Kidney (tissue), 13 donors: ENCODE measurements at regions not wholly inside any gene's neighbourhood (a gene's known extent, or its start where the extent isn't known, plus 50 kb on each side); places are given as distances from the start of the nearest gene placed in this dataset.

ENCODE experiments used
- DNase-seq, 5 donors: peaks; one replicate each; pipeline ENCODE4 v3.0.0-alpha.2; 2013 to 2020
- FAIRE-seq: peaks from 2 replicates; lab custom pipeline; 2012; peaks lifted over from hg19 to GRCh38; lab: Jason Lieb, UNC
- H3K27ac ChIP-seq, 2 donors: one replicate each; pipeline ENCODE4 v1.7.0; 2013; ENCODE audit warnings: low read depth in 2 of 2, low read length in 2 of 2, inconsistent platforms in 1 of 2
- H3K27me3 ChIP-seq: one replicate; pipeline ENCODE4 v1.7.1; 2013; ENCODE audit warnings: low read length, inconsistent platforms; ENCODE audit not compliant: control insufficient read depth, insufficient read depth
- H3K36me3 ChIP-seq, 3 donors: one replicate each; pipeline versions ENCODE4 v1.7.0 to v1.7.1; 2013; ENCODE audit warnings: low read length in 3 of 3, control low read depth in 1 of 3, inconsistent platforms in 1 of 3; ENCODE audit not compliant: insufficient read depth in 3 of 3, control insufficient read depth in 2 of 3
- H3K4me1 ChIP-seq, 3 donors: one replicate each; pipeline versions ENCODE4 v1.7.0 to v1.7.1; 2013; ENCODE audit warnings: low read length in 3 of 3, inconsistent platforms in 1 of 3, low read depth in 1 of 3; ENCODE audit not compliant: control insufficient read depth in 2 of 3, insufficient read depth in 2 of 3
- H3K4me3 ChIP-seq, 3 donors: one replicate each; pipeline versions ENCODE4 v1.7.0 to v1.8.1; 2013; ENCODE audit warnings: low read length in 3 of 3, control low read depth in 1 of 3, inconsistent platforms in 1 of 3
- H3K9ac ChIP-seq, 3 donors: one replicate each; pipeline versions ENCODE4 v1.7.0 to v1.7.1; 2013; ENCODE audit warnings: low read length in 3 of 3, control low read depth in 1 of 3, inconsistent platforms in 1 of 3
- H3K9me3 ChIP-seq, 3 donors: one replicate each; pipeline versions ENCODE4 v1.7.0 to v1.7.1; 2013; ENCODE audit warnings: low read length in 3 of 3, control low read depth in 1 of 3, inconsistent platforms in 1 of 3; ENCODE audit not compliant: control insufficient read depth in 2 of 3, insufficient read depth in 1 of 3
- CTCF ChIP-seq: IDR thresholded peaks from 3 replicates; pipeline ENCODE4 v1.5.1; 2012; ENCODE audit warnings: mild to moderate bottlenecking, moderate library complexity, borderline replicate concordance; ENCODE audit not compliant: insufficient read depth; ENCODE audit errors: extremely low read depth
- intact Hi-C: fragments of 100-400 bp; cut with DNase I; formaldehyde crosslinking; loops from one replicate; pipeline ENCODE4 v1.11.1; 2022
- donor health status: control.
- donor health status: control.
- donor health status: control.
- donor health status: control.
- donor health status: control.
- donor health status: DM: yes; HTN: yes; CAD: no.
- donor health status: Normal renal cell carcinoma (clear cell type).

GRCh38 chr9:20015427-20015931 lies 226.6 kb upstream of the SLC24A2 start:
- TF ChIP-seq CTCF: no peak
- no peak for FAIRE-seq
- intact Hi-C loops: no loop called here
- H3K27ac ChIP-seq: no peak overlapping the region
- no peak overlapping the region for H3K9ac ChIP-seq
- no peaks in the 10 kb centered on the region for H3K27me3 ChIP-seq
- H3K4me1 ChIP-seq: no peaks in the 10 kb centered on the region
- no peak overlapping the region for H3K4me3 ChIP-seq
- no peak for DNase-seq
- no peaks in the 10 kb centered on the region for H3K36me3 ChIP-seq
- H3K9me3 ChIP-seq: no peaks in the 10 kb centered on the region

- TF ChIP-seq CTCF: no peak
- no peak overlapping the region for H3K4me3 ChIP-seq
- H3K27ac ChIP-seq: no peak overlapping the region
- H3K4me1 ChIP-seq: no peaks in the 10 kb centered on the region
- no peaks in the 10 kb centered on the region for H3K9me3 ChIP-seq
- DNase-seq (no peak), FAIRE-seq (no peak)
- no peaks in the 10 kb centered on the region for H3K36me3 ChIP-seq
- no peaks in the 10 kb centered on the region for H3K27me3 ChIP-seq
- H3K9ac ChIP-seq: no peak overlapping the region
- intact Hi-C loops: no loop called here
Observed at GRCh38 chr9:20014168-20014567, 225.3 kb upstream of the SLC24A2 start.

- no peak overlapping the region for H3K4me3 ChIP-seq
- H3K27ac ChIP-seq: no peak overlapping the region
- H3K27me3 ChIP-seq: no peaks in the 10 kb centered on the region
- DNase-seq (no peak), FAIRE-seq (no peak)
- H3K9me3 ChIP-seq: no peaks in the 10 kb centered on the region
- no peaks in the 10 kb centered on the region for H3K4me1 ChIP-seq
- H3K36me3 ChIP-seq: no peaks in the 10 kb centered on the region
- intact Hi-C loops: no loop called here
- no peak for TF ChIP-seq CTCF
- H3K9ac ChIP-seq: no peak overlapping the region
Observed at GRCh38 chr9:20012232-20012631, 223.4 kb upstream of the SLC24A2 start.

- Histone ChIP-seq H3K36me3 (no peaks in the 10 kb centered on the region), H3K9me3 (no peaks in the 10 kb centered on the region), H3K4me3 (no peak overlapping the region), H3K27ac (no peak overlapping the region), H3K9ac (no peak overlapping the region), H3K4me1 (no peaks in the 10 kb centered on the region), H3K27me3 (no peaks in the 10 kb centered on the region)
- no peak for TF ChIP-seq CTCF
- FAIRE-seq: no peak
- intact Hi-C loops: no loop called here
- DNase-seq: no peak
Observed at GRCh38 chr9:20009606-20010005, 220.8 kb upstream of the SLC24A2 start.
